Colonic mucosa (tissue), 4 donors: ENCODE measurements at regions not wholly inside any gene's neighbourhood (a gene's known extent, or its start where the extent isn't known, plus 50 kb on each side); places are given as distances from the start of the nearest gene placed in this dataset.

Experiments used
- DNase-seq: peaks from one replicate; pipeline ENCODE4 v3.0.0-alpha.2; 2020
- H3K27ac ChIP-seq: fragments of 200-600 bp; one replicate; pipeline ENCODE4 v1.8.0; 2021
- H3K27me3 ChIP-seq: fragments of 200-600 bp; one replicate; pipeline ENCODE4 v1.8.0; 2021
- H3K36me3 ChIP-seq: fragments of 200-600 bp; one replicate; pipeline ENCODE4 v1.8.0; 2021
- H3K4me1 ChIP-seq: fragments of 200-600 bp; one replicate; pipeline ENCODE4 v1.8.0; 2021; ENCODE audit warnings: mild to moderate bottlenecking
- H3K4me3 ChIP-seq: fragments of 200-600 bp; one replicate; pipeline ENCODE4 v1.8.0; 2021
- H3K9ac ChIP-seq, 2 donors: one replicate each; pipeline ENCODE4 v1.7.0; 2013; ENCODE audit warnings: control low read depth in 2 of 2, low read depth in 2 of 2, low read length in 2 of 2
- H3K9me3 ChIP-seq: fragments of 200-600 bp; one replicate; pipeline ENCODE4 v1.8.0; 2021
- CTCF ChIP-seq: fragments of 200-600 bp; IDR thresholded peaks from one replicate; pipeline ENCODE4 v1.8.0; 2022; ENCODE audit warnings: antibody characterized with exemption, mild to moderate bottlenecking
- intact Hi-C: fragments of 100-400 bp; cut with DNase I; formaldehyde crosslinking; loops from one replicate; pipeline ENCODE4 v1.14.1; 2022
- donor health status: healthy.
- donor health status: DM: no; HTN: no; CAD: no.
- donor health status: DM: no; HTN: no; CAD: no.

- Histone ChIP-seq H3K9me3 (peaks cover under 1% of the 10 kb centered on the region), H3K27ac (no peak overlapping the region), H3K36me3 (no peaks in the 10 kb centered on the region), H3K4me1 (no peaks in the 10 kb centered on the region), H3K4me3 (no peak overlapping the region), H3K27me3 (no peaks in the 10 kb centered on the region), H3K9ac (no peak overlapping the region)
- no peak for TF ChIP-seq CTCF
- DNase-seq: no peak
- intact Hi-C loops: no loop called here
Observed at GRCh38 chr5:5967944-5968343, 410.4 kb downstream of the MED10 start.

- TF ChIP-seq CTCF: no peak
- intact Hi-C loops: no loop called here
- no peak for DNase-seq
- no peak overlapping the region for H3K4me3 ChIP-seq
- no peaks in the 10 kb centered on the region for H3K36me3 ChIP-seq
- H3K4me1 ChIP-seq: no peaks in the 10 kb centered on the region
- H3K27ac ChIP-seq: no peak overlapping the region
- H3K9me3 ChIP-seq: peaks cover 3% of the 10 kb centered on the region
- no peak overlapping the region for H3K9ac ChIP-seq
- H3K27me3 ChIP-seq: no peaks in the 10 kb centered on the region
Observed at GRCh38 chr5:5967373-5967772, 411.0 kb downstream of the MED10 start.

- Histone ChIP-seq H3K9ac (no peak overlapping the region), H3K9me3 (peaks cover 3% of the 10 kb centered on the region), H3K4me3 (no peak overlapping the region), H3K27ac (no peak overlapping the region), H3K4me1 (no peaks in the 10 kb centered on the region), H3K36me3 (no peaks in the 10 kb centered on the region), H3K27me3 (no peaks in the 10 kb centered on the region)
- no peak for TF ChIP-seq CTCF
- intact Hi-C loops: no loop called here
- no peak for DNase-seq
Observed at GRCh38 chr5:5965132-5965531, 413.2 kb downstream of the MED10 start.

GRCh38 chr5:5964347-5964746, 414.0 kb downstream of the MED10 start:
- intact Hi-C loops: no loop called here
- Histone ChIP-seq H3K27me3 (no peaks in the 10 kb centered on the region), H3K4me3 (no peak overlapping the region), H3K9me3 (peaks cover 3% of the 10 kb centered on the region), H3K9ac (no peak overlapping the region), H3K36me3 (no peaks in the 10 kb centered on the region), H3K27ac (no peak overlapping the region), H3K4me1 (no peaks in the 10 kb centered on the region)
- no peak for DNase-seq
- TF ChIP-seq CTCF: no peak

GRCh38 chr5:5957737-5958136, 420.6 kb downstream of the MED10 start:
- Histone ChIP-seq H3K27ac (no peak overlapping the region), H3K9ac (no peak overlapping the region), H3K27me3 (no peaks in the 10 kb centered on the region), H3K9me3 (peaks cover 1% of the 10 kb centered on the region), H3K36me3 (no peaks in the 10 kb centered on the region), H3K4me1 (no peaks in the 10 kb centered on the region), H3K4me3 (no peak overlapping the region)
- TF ChIP-seq CTCF: no peak
- intact Hi-C loops: no loop called here
- DNase-seq: no peak

GRCh38 chr5:5954275-5954598, 424.1 kb downstream of the MED10 start:
- H3K27me3 ChIP-seq: no peaks in the 10 kb centered on the region
- H3K4me1 ChIP-seq: no peaks in the 10 kb centered on the region
- no peaks in the 10 kb centered on the region for H3K36me3 ChIP-seq
- no peak overlapping the region for H3K9ac ChIP-seq
- intact Hi-C loops: no loop called here
- no peak overlapping the region for H3K27ac ChIP-seq
- H3K9me3 ChIP-seq: no peaks in the 10 kb centered on the region
- no peak overlapping the region for H3K4me3 ChIP-seq
- TF ChIP-seq CTCF: no peak
- no peak for DNase-seq
